DND-41 (cell line): ENCODE measurements at regions not wholly inside any gene's neighbourhood (a gene's known extent, or its start where the extent isn't known, plus 50 kb on each side); places are given as distances from the start of the nearest gene placed in this dataset.

Source experiments
- CTCF ChIP-seq: IDR thresholded peaks from 2 replicates; pipeline ENCODE4 v1.5.1; 2012; ENCODE audit warnings: borderline replicate concordance, low read length, moderate library complexity, mild to moderate bottlenecking; ENCODE audit not compliant: poor library complexity, severe bottlenecking; ENCODE audit errors: extremely low read depth
- EZH2 ChIP-seq: IDR thresholded peaks from 3 replicates; pipeline ENCODE4 v1.6.1; 2012; ENCODE audit warnings: borderline replicate concordance, low read depth, mild to moderate bottlenecking, moderate library complexity, low read length, inconsistent platforms; ENCODE audit not compliant: severe bottlenecking

DNA sequence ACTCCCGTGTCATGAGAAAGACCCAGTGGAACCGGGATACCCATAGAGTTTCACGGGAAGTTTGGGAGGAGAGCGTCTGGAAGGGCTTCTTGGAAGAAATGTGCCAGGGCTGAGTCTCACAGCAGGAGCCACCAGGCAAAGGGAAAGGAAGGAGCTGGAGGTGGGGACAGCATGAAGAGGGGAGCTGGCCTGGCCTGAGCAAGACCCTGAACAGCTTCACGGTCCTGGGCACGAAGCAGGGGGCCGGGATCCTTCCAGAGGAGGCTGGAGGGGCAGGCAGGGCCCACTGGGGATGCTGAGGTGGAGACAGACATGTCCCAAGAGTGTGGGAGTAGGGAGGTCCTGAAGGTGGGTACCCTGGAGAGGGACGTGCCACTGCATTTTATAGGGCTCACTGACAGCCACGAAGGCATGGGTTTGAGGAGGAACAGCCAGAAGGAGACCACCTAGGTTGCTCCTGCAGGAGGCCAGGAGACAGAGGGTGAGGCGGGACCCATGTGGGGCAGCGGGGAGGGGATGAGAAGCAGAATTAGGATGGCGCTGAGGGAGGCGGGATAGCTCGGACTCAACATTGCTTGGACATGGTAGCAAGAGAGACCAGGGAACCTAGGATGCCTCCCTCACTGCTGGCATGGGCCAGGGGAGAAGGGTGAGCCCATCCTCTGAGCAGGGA, 168.1 kb upstream of the ID2 start:
- no peak for TF ChIP-seq CTCF
- no peak for TF ChIP-seq EZH2
